SU-DHL-6 (cell line): ENCODE measurements at regions not wholly inside any gene's neighbourhood (a gene's known extent, or its start where the extent isn't known, plus 50 kb on each side); places are given as distances from the start of the nearest gene placed in this dataset.

Experiments
- H2AFZ ChIP-seq: fragments of 200-600 bp; sonication (generic); 2 replicates; pipeline ENCODE4 v1.6.1; 2014; ENCODE audit warnings: low read depth, mild to moderate bottlenecking, moderate library complexity, mixed read lengths, antibody characterized with exemption, low read length; ENCODE audit not compliant: severe bottlenecking
- H3F3A ChIP-seq: fragments of 200-600 bp; shearing (Covaris generic); 2 replicates; pipeline ENCODE4 v1.6.0; 2016; ENCODE audit warnings: antibody characterized with exemption, mild to moderate bottlenecking; ENCODE audit not compliant: insufficient read depth
- H3K27ac ChIP-seq: fragments of 200-600 bp; sonication (generic); 2 replicates; pipeline ENCODE4 v1.5.1; 2016; ENCODE audit warnings: low read depth, mild to moderate bottlenecking, low read length, moderate library complexity, mixed read lengths
- H3K27me3 ChIP-seq: fragments of 200-600 bp; sonication (generic), shearing (Covaris generic); 2 replicates; pipeline ENCODE4 v1.6.0; 2014; ENCODE audit warnings: mild to moderate bottlenecking, low read length
- H3K36me3 ChIP-seq: fragments of 200-600 bp; sonication (generic); 2 replicates; pipeline ENCODE4 v1.6.1; 2014; ENCODE audit warnings: mild to moderate bottlenecking, low read length, mixed read lengths
- H3K4me2 ChIP-seq: fragments of 300-600, 200-600 bp; shearing (Covaris generic), sonication (generic); 2 replicates; pipeline ENCODE4 v1.6.0; 2014; ENCODE audit warnings: low read length, low read depth, mild to moderate bottlenecking; ENCODE audit not compliant: poor library complexity, severe bottlenecking
- H3K4me3 ChIP-seq: fragments of 200-600 bp; sonication (generic); 2 replicates; pipeline ENCODE4 v1.5.1; 2014; ENCODE audit warnings: antibody characterized with exemption, low read length, mild to moderate bottlenecking, mixed read lengths; ENCODE audit not compliant: insufficient read depth, poor library complexity, severe bottlenecking
- H3K79me2 ChIP-seq: fragments of 200-600 bp; sonication (generic); 2 replicates; pipeline ENCODE4 v1.6.1; 2014; ENCODE audit warnings: mild to moderate bottlenecking, low read length, moderate library complexity; ENCODE audit not compliant: insufficient read depth
- H3K9ac ChIP-seq: fragments of 200-600 bp; sonication (generic); 2 replicates; pipeline ENCODE4 v1.7.0; 2014; ENCODE audit warnings: mild to moderate bottlenecking, low read length
- H3K9me2 ChIP-seq: fragments of 200-600 bp; sonication (generic); replicated peaks from 2 replicates; pipeline ENCODE4 v1.6.1; 2014; ENCODE audit warnings: low read length; ENCODE audit not compliant: insufficient read depth
- H3K9me3 ChIP-seq: fragments of 200-600 bp; sonication (generic); 2 replicates; pipeline ENCODE4 v1.6.1; 2014; ENCODE audit warnings: low read length, mixed read lengths; ENCODE audit not compliant: insufficient read depth
- H4K20me1 ChIP-seq: fragments of 200-600 bp; sonication (generic); 2 replicates; pipeline ENCODE4 v1.6.1; 2014; ENCODE audit warnings: low read depth, mild to moderate bottlenecking, antibody characterized with exemption, low read length, moderate library complexity, mixed read lengths
- CTCF ChIP-seq: fragments of 200-600 bp; sonication (generic); IDR thresholded peaks from one replicate; pipeline ENCODE4 v1.5.1; 2017; ENCODE audit warnings: antibody characterized with exemption, mild to moderate bottlenecking, low read length, moderate library complexity; ENCODE audit not compliant: insufficient read depth, poor library complexity, severe bottlenecking
- EZH2phosphoT487 ChIP-seq: fragments of 200-600 bp; sonication (generic), shearing (Covaris generic); conservative IDR thresholded peaks from 2 replicates; pipeline ENCODE4 v1.6.1; 2018; ENCODE audit warnings: mild to moderate bottlenecking, antibody characterized with exemption, low read length, moderate library complexity, mixed read lengths

DNA sequence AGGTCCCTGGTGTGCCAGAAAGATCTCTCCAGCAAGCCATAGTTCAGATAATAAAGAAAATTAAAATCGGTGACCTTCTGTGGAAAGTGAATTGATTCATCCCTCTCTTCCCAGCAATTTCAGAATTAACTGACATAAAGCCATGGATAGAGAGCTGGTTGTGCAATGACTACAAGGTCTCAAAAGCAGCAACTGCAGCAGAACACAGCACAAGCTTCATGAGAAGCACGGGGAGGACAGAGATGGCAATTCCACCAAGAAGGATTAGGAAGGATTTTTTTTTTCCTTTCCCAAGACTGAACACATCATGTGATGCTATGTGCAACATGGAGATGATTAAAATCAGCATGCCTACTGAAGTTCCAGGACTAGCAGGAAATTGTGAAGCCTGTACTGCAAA lies 154.9 kb upstream of the PLEKHG7 start:
- Histone ChIP-seq H3K27me3 (no peaks in the 10 kb centered on the region), H3K36me3 (no peaks in the 10 kb centered on the region), H3K9ac (no peak overlapping the region), H3F3A (no peaks in the 10 kb centered on the region), H3K9me3 (no peaks in the 10 kb centered on the region), H3K27ac (no peak overlapping the region), H3K79me2 (no peaks in the 10 kb centered on the region), H2AFZ (no peak overlapping the region), H4K20me1 (no peaks in the 10 kb centered on the region), H3K9me2 (no peaks in the 10 kb centered on the region), H3K4me2 (no peak overlapping the region), H3K4me3 (no peak overlapping the region)
- TF ChIP-seq EZH2phosphoT487 = no peak

DNA sequence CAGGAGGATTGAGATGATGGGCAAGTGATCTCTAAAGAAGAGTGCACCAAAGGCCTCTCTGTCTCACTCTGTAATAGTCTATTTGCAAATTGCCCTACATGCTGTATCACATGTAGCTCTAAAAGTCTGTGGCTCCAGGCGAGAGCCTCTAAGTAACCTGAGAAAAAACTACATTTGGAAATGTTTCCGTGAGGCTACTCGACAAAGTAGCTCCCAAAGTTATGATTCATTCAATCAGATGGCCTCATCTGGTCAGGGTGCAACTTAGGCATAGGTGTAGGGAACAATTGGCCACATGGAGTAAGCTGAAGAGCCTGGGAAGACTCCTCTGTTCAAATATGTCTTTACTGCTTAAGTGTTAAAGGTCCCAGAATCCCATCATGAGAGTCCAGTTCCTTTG lies 155.4 kb upstream of the PLEKHG7 start:
- Histone ChIP-seq H3K9me3 (no peaks in the 10 kb centered on the region), H2AFZ (no peak overlapping the region)
- TF ChIP-seq EZH2phosphoT487 = no peak
- no peak for TF ChIP-seq CTCF

DNA sequence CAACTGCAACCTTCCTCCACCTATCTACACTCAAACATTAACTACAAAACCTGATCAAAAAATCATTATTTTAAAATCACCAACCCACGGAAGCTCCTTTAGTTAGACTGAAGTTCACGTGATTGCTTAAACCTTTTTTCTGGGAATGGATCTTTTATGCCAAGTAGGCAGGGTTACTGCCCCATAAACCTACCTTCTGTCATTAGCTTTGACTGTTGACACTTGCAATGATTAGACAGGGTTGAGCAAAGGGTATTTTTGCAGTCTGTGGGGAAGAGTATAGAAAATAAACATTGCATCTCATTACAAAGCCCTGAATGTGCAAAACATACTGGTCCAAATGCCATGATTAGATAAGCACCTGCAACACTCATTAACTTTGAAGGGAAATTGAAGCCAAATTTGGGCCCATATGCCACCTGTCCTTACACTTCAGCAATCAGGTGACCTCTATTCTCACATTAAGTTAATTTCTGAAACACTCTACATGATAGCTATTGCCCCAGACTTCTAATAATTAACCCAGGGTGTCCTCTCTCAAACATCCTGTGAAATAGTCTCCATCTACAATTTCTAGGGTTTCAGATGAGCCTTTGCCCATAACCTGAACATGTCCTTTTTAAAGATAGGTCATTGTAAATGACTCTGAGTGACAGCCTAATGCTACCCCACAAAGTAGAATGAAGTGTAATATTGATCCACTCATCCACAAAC lies 156.0 kb upstream of the PLEKHG7 start:
- Histone ChIP-seq H3K79me2 (no peaks in the 10 kb centered on the region), H3K9me3 (no peaks in the 10 kb centered on the region), H3K9ac (no peak overlapping the region), H3K9me2 (no peaks in the 10 kb centered on the region), H3K4me2 (no peak overlapping the region), H3K27me3 (no peaks in the 10 kb centered on the region), H3K27ac (no peak overlapping the region), H3K36me3 (no peaks in the 10 kb centered on the region), H2AFZ (no peak overlapping the region), H3F3A (no peaks in the 10 kb centered on the region), H3K4me3 (no peak overlapping the region), H4K20me1 (no peaks in the 10 kb centered on the region)
- TF ChIP-seq CTCF (no peak), EZH2phosphoT487 (no peak)

More for the DNA sequence above, 155.4 kb upstream of the PLEKHG7 start:
- no peaks in the 10 kb centered on the region for H4K20me1 ChIP-seq
- no peaks in the 10 kb centered on the region for H3K36me3 ChIP-seq
- H3F3A ChIP-seq = no peaks in the 10 kb centered on the region
- H3K9ac ChIP-seq = no peak overlapping the region
- no peak overlapping the region for H3K27ac ChIP-seq
- no peaks in the 10 kb centered on the region for H3K9me2 ChIP-seq
- no peaks in the 10 kb centered on the region for H3K27me3 ChIP-seq
- H3K79me2 ChIP-seq = no peaks in the 10 kb centered on the region
- no peak overlapping the region for H3K4me2 ChIP-seq
- H3K4me3 ChIP-seq = no peak overlapping the region

- Histone ChIP-seq H3K79me2 (no peaks in the 10 kb centered on the region), H3K36me3 (no peaks in the 10 kb centered on the region), H3K9ac (no peak overlapping the region), H3K4me2 (no peak overlapping the region), H3K4me3 (no peak overlapping the region), H3K27me3 (no peaks in the 10 kb centered on the region), H4K20me1 (no peaks in the 10 kb centered on the region), H3K9me2 (no peaks in the 10 kb centered on the region), H3K9me3 (no peaks in the 10 kb centered on the region), H3K27ac (no peak overlapping the region), H2AFZ (no peak overlapping the region), H3F3A (no peaks in the 10 kb centered on the region)
- TF ChIP-seq EZH2phosphoT487 (no peak), CTCF (no peak)
Measured at GRCh38 chr12:92546259-92546634, 156.5 kb upstream of the PLEKHG7 start.
